ENCODE measurements at regions not wholly inside any gene's neighbourhood (a gene's known extent, or its start where the extent isn't known, plus 50 kb on each side); places are given as distances from the start of the nearest gene placed in this dataset.

GRCh38 chr16:5561800-5562199 lies 464.2 kb upstream of the EEF2KMT start:
- TF ChIP-seq TARDBP (IDR thresholded peaks at IDR 0.05) (no peak), FOXA1 (IDR thresholded peaks at IDR 0.05) (no peak)
